ENCODE measurements at regions not wholly inside any gene's neighbourhood (a gene's known extent, or its start where the extent isn't known, plus 50 kb on each side); places are given as distances from the start of the nearest gene placed in this dataset.

DNA sequence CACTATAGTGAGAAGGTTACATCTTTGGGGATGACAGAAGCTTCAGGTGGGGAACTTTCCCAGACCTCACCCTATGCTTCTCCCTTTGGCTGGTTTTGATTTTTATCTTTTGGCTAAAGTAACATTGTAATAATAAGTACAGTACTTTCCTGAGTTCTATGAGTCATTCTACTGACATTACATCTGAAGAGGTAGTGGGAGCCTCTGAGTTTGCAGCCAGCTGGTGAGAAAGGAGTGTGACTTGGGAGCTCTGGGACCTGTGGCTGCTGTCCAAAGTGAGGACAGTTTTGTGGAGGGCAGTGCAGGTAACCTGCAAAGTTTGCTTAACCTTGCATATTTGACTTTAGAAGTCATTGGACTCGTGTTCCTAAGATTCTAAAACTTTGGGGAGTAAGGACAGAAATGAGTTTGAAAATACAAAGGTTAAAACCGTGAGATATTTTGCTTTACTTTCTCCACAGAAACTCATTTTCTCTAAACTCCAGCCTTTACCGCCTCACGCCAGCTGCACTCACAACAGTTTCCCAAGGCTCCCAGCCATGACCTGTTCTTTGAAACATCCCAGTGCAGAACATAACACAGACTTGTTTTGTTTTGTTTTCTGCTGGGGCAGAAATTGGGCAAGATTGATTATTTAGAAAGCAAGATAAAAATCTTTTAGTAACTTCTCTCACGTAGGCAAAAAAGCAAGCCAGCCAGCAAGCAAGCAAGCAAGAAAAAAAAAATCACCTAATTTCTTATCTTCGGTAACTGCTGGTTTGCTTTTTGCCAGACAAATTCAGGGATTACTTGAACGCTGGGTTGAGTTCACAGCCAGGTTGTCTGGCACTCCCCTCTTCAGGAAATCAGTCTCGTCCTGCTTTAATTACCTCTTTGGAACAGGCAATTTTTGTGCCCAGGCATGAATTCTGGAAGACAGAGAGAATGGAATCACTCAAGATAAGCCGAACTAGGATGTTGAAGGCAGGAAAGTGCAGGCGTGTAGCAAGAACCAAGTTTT lies 478.3 kb upstream of the ISX start:
- TF ChIP-seq, protein P1, sequence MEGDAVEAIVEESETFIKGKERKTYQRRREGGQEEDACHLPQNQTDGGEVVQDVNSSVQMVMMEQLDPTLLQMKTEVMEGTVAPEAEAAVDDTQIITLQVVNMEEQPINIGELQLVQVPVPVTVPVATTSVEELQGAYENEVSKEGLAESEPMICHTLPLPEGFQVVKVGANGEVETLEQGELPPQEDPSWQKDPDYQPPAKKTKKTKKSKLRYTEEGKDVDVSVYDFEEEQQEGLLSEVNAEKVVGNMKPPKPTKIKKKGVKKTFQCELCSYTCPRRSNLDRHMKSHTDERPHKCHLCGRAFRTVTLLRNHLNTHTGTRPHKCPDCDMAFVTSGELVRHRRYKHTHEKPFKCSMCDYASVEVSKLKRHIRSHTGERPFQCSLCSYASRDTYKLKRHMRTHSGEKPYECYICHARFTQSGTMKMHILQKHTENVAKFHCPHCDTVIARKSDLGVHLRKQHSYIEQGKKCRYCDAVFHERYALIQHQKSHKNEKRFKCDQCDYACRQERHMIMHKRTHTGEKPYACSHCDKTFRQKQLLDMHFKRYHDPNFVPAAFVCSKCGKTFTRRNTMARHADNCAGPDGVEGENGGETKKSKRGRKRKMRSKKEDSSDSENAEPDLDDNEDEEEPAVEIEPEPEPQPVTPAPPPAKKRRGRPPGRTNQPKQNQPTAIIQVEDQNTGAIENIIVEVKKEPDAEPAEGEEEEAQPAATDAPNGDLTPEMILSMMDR (IDR thresholded peaks at IDR 0.05): no peak
- TF ChIP-seq POLR2AphosphoS5 (IDR thresholded peaks at IDR 0.05) (no peak), POLR2A (IDR thresholded peaks at IDR 0.05) (no peak)

Measured in upper lobe of left lung (tissue), 4 donors.